Breast epithelium (tissue), 4 donors: ENCODE measurements at regions not wholly inside any gene's neighbourhood (a gene's known extent, or its start where the extent isn't known, plus 50 kb on each side); places are given as distances from the start of the nearest gene placed in this dataset.

Source experiments
- DNase-seq, 2 donors: peaks; one replicate each; pipeline ENCODE4 v3.0.0-alpha.2; 2019; ENCODE audit warnings: low spot score in 2 of 2
- H3K27ac ChIP-seq, 2 donors: fragments of 200-600 bp; sonication (generic) in 1 of 2; one replicate each; pipeline ENCODE4 v1.5.1; 2016 to 2019; ENCODE audit warnings: mild to moderate bottlenecking in 1 of 2
- H3K27me3 ChIP-seq, 2 donors: fragments of 200-600 bp; sonication (generic) in 1 of 2; one replicate each; pipeline versions ENCODE4 v1.5.1 to v1.6.0; 2017 to 2019; ENCODE audit warnings: control low read depth in 1 of 2, mild to moderate bottlenecking in 1 of 2
- H3K36me3 ChIP-seq: fragments of 200-600 bp; one replicate; pipeline ENCODE4 v1.5.1; 2019
- H3K4me1 ChIP-seq, 2 donors: fragments of 200-600 bp; sonication (generic); one replicate each; pipeline ENCODE4 v1.5.1; 2016 to 2019; ENCODE audit warnings: control low read depth in 1 of 2
- H3K4me3 ChIP-seq, 3 donors: fragments of 200-600 bp; sonication (generic); 1 replicate in 2 of 3; 2 replicates in 1 of 3; pipeline ENCODE4 v1.5.1; 2016 to 2019; ENCODE audit warnings: mild to moderate bottlenecking in 3 of 3, moderate library complexity in 2 of 3
- H3K9me3 ChIP-seq, 2 donors: fragments of 200-600 bp; sonication (generic) in 1 of 2; one replicate each; pipeline ENCODE4 v1.5.1; 2016 to 2019; ENCODE audit warnings: control low read depth in 1 of 2
- CTCF ChIP-seq, 3 donors: fragments of 450-650 bp; IDR thresholded peaks; one replicate each; pipeline ENCODE4 v1.5.1; 2016 to 2017; ENCODE audit warnings: antibody characterized with exemption in 3 of 3, mild to moderate bottlenecking in 3 of 3, moderate library complexity in 3 of 3
- POLR2A ChIP-seq: fragments of 450-650 bp; IDR thresholded peaks from one replicate; pipeline ENCODE4 v1.6.1; 2016; ENCODE audit warnings: antibody characterized with exemption, mild to moderate bottlenecking, moderate library complexity
- POLR2AphosphoS5 ChIP-seq, 3 donors: sonication (generic); formaldehyde crosslinking; IDR thresholded peaks; one replicate each; pipeline ENCODE4 v1.6.1; 2017; ENCODE audit warnings: antibody characterized with exemption in 3 of 3
- intact Hi-C: fragments of 100-400 bp; cut with DNase I; formaldehyde crosslinking; loops from one replicate; pipeline ENCODE4 v1.15.1; 2023; ENCODE audit warnings: low total_unique reads

DNA sequence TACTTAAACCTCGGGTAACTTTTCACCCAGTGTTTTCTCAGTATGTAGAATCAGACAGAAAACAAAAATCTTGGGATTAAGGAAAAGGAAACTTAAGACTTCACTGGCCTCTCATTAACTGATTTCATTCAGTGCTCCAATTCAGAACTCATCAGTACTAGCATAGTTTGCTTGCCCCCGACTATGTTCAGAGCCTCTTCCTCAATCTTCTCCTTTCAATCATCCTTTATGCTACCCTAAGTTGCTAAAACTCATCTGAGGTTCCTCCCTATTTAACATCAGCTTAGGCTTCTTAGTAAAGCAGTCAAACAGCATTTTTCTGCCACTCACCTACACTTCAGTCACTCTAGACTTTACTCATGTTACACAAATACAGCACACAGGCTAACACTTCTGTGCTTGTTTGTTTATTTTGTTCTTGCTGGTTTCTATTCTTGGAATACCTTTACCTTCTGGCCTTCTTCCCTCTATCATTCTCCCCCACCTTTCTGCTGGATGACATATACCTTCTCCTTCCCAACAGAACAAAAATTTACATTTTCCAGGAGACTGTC is 163.0 kb upstream of the TLL1 start:
- TF ChIP-seq POLR2AphosphoS5 (IDR thresholded peaks at IDR 0.05) = no peak
- no peak for TF ChIP-seq POLR2A
- no peak for TF ChIP-seq CTCF (IDR thresholded peaks at IDR 0.05)
- Histone ChIP-seq H3K4me1 (no peaks in the 10 kb centered on the region), H3K9me3 (no peaks in the 10 kb centered on the region), H3K4me3 (no peak overlapping the region), H3K27ac (no peak overlapping the region), H3K27me3 (no peaks in the 10 kb centered on the region), H3K36me3 (no peaks in the 10 kb centered on the region)
- DNase-seq = no peak
- intact Hi-C loops = loop anchor here (10.0 kb wide), 1 partner anchor 1735 kb away; no protein-coding TSS in a partner anchor

DNA sequence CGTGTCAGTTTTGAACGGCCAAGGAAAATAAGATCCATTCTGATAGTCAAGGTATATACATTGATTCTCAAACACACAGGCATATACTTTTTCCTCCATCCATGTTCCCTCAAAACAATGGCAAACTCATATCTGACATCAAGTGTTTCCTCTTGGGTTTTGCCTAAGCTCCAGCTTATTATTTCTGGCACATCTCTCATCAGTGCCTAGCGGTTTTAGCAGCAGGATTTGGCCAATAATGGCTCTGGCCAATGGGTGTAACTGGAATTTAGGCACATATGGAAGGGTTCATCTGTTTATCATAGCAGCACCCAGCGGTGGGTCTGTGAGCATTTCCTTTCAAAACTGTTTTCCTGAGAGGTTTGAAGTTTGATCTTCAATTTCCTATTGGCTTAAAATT is 161.6 kb upstream of the TLL1 start:
- H3K4me1 ChIP-seq = no peaks in the 10 kb centered on the region
- no peak overlapping the region for H3K27ac ChIP-seq
- no peaks in the 10 kb centered on the region for H3K9me3 ChIP-seq
- H3K36me3 ChIP-seq = no peaks in the 10 kb centered on the region
- no peak for TF ChIP-seq POLR2AphosphoS5 (IDR thresholded peaks at IDR 0.05)
- no peak for TF ChIP-seq CTCF (IDR thresholded peaks at IDR 0.05)
- TF ChIP-seq POLR2A = no peak
- intact Hi-C loops = no loop called here
- no peak overlapping the region for H3K4me3 ChIP-seq
- no peak for DNase-seq
- no peaks in the 10 kb centered on the region for H3K27me3 ChIP-seq

DNA sequence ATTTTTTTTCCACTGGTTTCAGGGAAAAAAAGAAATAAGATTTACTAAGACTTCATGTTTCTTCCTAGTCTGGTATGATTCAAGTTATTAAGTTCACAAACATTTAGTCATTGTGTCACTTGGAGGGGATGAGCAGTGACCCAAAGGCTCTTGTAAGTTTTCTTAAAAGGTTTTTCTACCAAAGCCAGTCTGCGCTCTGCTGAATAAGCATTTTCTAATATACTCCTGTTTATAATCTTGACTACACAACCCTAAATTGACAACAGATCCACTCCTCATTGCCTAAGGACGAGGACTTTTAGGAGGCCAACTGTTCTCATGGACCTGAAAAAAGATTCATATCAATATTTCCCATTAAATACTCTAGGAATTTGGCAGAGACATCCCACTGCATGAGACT is 161.1 kb upstream of the TLL1 start:
- no peak for DNase-seq

GRCh38 chr4:165714650-165715049 is 158.4 kb upstream of the TLL1 start:
- intact Hi-C loops = no loop called here
- TF ChIP-seq CTCF (IDR thresholded peaks at IDR 0.05) (no peak), POLR2AphosphoS5 (IDR thresholded peaks at IDR 0.05) (no peak), POLR2A (no peak)

More for the DNA sequence above, 161.1 kb upstream of the TLL1 start:
- H3K27ac ChIP-seq = no peak overlapping the region
- no peaks in the 10 kb centered on the region for H3K9me3 ChIP-seq
- no peaks in the 10 kb centered on the region for H3K36me3 ChIP-seq
- H3K4me3 ChIP-seq = no peak overlapping the region
- no peaks in the 10 kb centered on the region for H3K4me1 ChIP-seq
- no peaks in the 10 kb centered on the region for H3K27me3 ChIP-seq
- intact Hi-C loops = no loop called here
- TF ChIP-seq POLR2A = no peak
- TF ChIP-seq POLR2AphosphoS5 (IDR thresholded peaks at IDR 0.05) = no peak
- TF ChIP-seq CTCF (IDR thresholded peaks at IDR 0.05) = no peak

DNA sequence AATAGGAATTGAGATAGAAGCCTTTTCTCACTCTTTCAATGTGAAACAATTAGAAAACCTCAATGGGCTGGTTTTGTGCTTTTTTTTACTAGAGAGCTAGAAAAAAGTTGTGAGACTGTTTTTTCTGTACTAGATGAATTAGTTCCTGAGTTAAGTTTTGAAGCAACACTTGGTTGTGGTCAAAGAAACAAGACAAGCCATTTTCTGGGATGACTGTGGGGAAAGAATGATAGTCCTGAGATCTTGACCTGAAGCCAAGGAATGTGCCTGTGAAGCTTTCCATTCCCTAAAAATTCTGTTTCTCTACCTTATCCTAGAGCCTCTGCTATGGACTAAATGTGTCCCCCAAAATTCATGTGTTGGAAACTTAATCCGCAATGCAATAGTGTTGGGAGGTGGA is 157.8 kb upstream of the TLL1 start:
- no peaks in the 10 kb centered on the region for H3K27me3 ChIP-seq

More at GRCh38 chr4:165714650-165715049, 158.4 kb upstream of the TLL1 start:
- Histone ChIP-seq H3K27me3 (no peaks in the 10 kb centered on the region), H3K9me3 (no peaks in the 10 kb centered on the region), H3K27ac (no peak overlapping the region), H3K4me1 (no peaks in the 10 kb centered on the region), H3K36me3 (no peaks in the 10 kb centered on the region), H3K4me3 (no peak overlapping the region)
- no peak for DNase-seq

More for the DNA sequence above, 157.8 kb upstream of the TLL1 start:
- Histone ChIP-seq H3K4me3 (no peak overlapping the region), H3K4me1 (no peaks in the 10 kb centered on the region), H3K27ac (no peak overlapping the region), H3K9me3 (no peaks in the 10 kb centered on the region), H3K36me3 (no peaks in the 10 kb centered on the region)
- no peak for DNase-seq
- intact Hi-C loops = no loop called here
- TF ChIP-seq POLR2A (no peak), POLR2AphosphoS5 (IDR thresholded peaks at IDR 0.05) (no peak), CTCF (IDR thresholded peaks at IDR 0.05) (no peak)
